Fibroblast of peridontal ligament (primary cell): ENCODE measurements at regions not wholly inside any gene's neighbourhood (a gene's known extent, or its start where the extent isn't known, plus 50 kb on each side); places are given as distances from the start of the nearest gene placed in this dataset.

Experiments
- DNase-seq: peaks from one replicate; pipeline ENCODE4 v3.0.0-alpha.2; 2010; ENCODE audit errors: extremely low read depth

DNA sequence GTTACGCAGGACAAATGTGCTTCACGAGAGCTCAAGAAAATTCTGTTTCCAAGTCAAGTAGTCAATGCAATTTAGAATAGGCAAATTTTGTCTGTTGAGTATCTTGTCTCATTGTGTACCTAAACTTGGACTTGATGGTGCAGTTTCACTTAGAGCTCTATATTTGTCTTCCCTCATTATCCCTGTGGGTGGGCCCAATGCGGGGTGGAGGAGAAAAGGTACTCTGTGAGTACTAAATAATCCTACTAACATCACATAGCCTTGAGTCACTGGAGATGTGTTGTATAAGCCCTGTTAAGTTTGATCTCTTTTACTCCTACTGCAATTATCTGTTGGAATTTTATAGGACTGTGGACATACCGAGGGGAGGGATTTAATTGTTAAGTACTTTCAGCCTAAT lies 331.2 kb downstream of the METTL15 start:
- no peak for DNase-seq

- no peak for DNase-seq
Measured at GRCh38 chr11:28420099-28420498, 311.9 kb downstream of the METTL15 start.

DNA sequence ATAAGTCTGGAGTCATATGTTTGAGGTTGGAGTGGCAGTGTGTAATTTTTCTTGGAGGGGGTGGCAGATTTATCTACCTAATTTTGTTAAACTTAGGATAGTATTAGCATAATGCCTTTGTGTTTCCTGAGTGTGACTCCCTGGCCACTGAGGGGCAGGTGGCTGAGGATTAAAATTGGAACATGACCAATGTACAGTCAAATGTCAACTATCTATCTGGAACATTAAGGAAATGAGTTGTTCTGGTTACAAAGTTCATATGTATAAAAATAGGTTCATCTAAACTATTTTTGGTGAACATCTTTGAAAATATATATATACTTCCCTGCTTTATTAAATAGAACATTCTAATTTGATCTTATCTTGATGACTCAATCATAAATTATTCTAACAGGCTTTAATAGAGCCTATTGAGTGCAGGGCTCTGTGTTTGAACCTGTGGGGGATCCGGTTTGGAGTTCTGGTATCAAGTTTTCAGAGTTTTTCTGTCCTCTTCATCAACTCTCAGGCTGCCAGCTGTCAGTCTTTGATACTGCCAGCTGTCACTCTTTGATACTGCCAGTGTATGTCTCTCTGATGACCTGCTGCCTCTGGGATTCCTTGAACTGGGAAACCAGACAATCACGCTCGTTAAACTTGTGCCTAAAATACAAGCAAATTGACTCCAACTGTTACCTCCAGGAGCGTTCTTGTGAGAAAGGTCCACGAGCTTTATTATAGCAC lies 309.6 kb downstream of the METTL15 start:
- DNase-seq, result no peak

- DNase-seq, result peak; percentile 13
Measured at GRCh38 chr11:28412029-28412428, 303.8 kb downstream of the METTL15 start.

GRCh38 chr11:28401446-28401845 lies 293.3 kb downstream of the METTL15 start:
- DNase-seq, result no peak

- peak; percentile 68 for DNase-seq
Measured at GRCh38 chr11:28400331-28401100, 292.3 kb downstream of the METTL15 start.

DNA sequence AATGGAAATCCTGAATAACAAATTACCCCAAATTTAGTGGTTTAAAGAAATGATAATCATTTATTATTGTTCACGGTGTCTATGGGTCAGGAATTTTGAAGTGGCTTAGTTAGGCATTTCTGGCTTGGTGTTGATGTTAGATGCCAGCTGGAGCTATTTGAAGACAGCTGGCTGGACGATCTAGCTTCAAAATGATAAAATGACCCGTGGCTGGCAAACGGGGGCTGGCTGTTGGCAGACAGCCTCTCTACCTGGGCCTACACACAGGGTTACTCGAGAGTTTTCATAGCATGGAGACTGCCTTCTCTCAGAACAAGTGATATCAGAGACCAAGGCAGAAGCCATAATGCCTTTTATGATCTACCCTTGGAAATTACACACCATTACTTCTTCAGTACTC lies 285.2 kb downstream of the METTL15 start:
- no peak for DNase-seq

DNA sequence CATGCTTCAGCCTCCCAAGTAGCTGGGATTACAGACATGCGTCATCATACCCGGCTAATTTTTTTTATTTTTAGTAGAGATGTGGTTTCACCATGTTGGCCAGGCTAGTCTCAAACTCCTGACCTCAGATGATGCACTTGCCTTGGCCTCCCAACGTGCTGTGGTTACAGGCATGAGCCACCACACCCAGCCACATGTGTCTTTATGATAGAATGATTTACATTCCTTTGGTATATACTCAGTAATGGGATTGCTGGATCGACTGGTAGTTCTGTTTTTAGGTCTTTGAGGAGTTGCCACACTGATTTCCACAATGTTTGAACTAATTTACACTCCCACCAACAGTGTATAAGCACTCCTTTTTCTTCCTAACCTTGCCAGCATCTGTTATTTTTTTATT lies 276.2 kb downstream of the METTL15 start:
- DNase-seq, result peak; percentile 99

DNA sequence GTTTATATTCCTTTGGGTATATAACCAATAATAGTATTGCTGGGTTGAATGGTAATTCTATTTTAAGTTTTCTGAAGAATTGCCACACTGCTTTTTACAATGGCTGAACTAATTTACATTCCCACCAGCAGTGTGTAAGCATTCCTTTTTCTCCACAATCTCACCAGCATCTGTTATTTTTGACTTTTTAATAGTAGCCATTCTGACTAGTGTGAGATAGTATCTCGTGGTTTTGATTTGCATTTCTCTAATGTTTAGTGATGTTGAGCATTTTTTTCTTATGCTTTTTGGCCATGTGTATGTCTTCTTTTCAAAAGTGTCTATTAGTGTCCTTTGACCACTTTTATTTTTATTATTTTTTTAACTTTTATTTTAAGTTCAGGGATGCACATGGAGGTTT lies 275.3 kb downstream of the METTL15 start:
- peak; percentile 71 for DNase-seq
